Ishikawa (cell line): ENCODE measurements at regions not wholly inside any gene's neighbourhood (a gene's known extent, or its start where the extent isn't known, plus 50 kb on each side); places are given as distances from the start of the nearest gene placed in this dataset.

Source experiments
- CEBPB ChIP-seq: IDR thresholded peaks from 2 replicates; pipeline ENCODE4 v1.6.1; 2012
- CREB1 ChIP-seq: IDR thresholded peaks from 2 replicates; pipeline ENCODE4 v1.6.1; 2012; ENCODE audit warnings: low read depth
- EP300 ChIP-seq: IDR thresholded peaks from 2 replicates; pipeline ENCODE4 v1.6.1; 2012; ENCODE audit warnings: borderline replicate concordance
- FOXM1 ChIP-seq: IDR thresholded peaks from 2 replicates; pipeline ENCODE4 v1.6.1; 2012; ENCODE audit warnings: low read depth, borderline replicate concordance
- NFIC ChIP-seq: IDR thresholded peaks from 2 replicates; pipeline ENCODE4 v1.6.1; 2012
- RAD21 ChIP-seq: IDR thresholded peaks from 2 replicates; pipeline ENCODE4 v1.6.1; 2012; ENCODE audit warnings: low read depth
- REST ChIP-seq: IDR thresholded peaks from 2 replicates; pipeline ENCODE4 v1.6.1; 2012; ENCODE audit warnings: low read depth, mild to moderate bottlenecking
- TAF1 ChIP-seq: IDR thresholded peaks from 2 replicates; pipeline ENCODE4 v1.6.1; 2012; ENCODE audit warnings: low read depth, mild to moderate bottlenecking
- YY1 ChIP-seq: IDR thresholded peaks from 2 replicates; pipeline ENCODE4 v1.6.1; 2012; ENCODE audit warnings: low read depth
- TF ChIP-seq, protein P1 (sequence below): IDR thresholded peaks from 2 replicates; pipeline ENCODE4 v1.6.1; 2012

- TF ChIP-seq TAF1 (no peak), YY1 (no peak), REST (no peak), CEBPB (no peak), FOXM1 (no peak), EP300 (no peak), CREB1 (no peak), NFIC (no peak), RAD21 (no peak)
- TF ChIP-seq, protein P1, sequence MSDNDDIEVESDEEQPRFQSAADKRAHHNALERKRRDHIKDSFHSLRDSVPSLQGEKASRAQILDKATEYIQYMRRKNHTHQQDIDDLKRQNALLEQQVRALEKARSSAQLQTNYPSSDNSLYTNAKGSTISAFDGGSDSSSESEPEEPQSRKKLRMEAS, result no peak
These were observed 1161.8 kb upstream of the MIR17HG start for GRCh38 chr13:90185734-90186133.
